HPDE6-E6E7 (cell line): ENCODE measurements at regions not wholly inside any gene's neighbourhood (a gene's known extent, or its start where the extent isn't known, plus 50 kb on each side); places are given as distances from the start of the nearest gene placed in this dataset.

Experiments used
- DNase-seq: peaks from one replicate; pipeline ENCODE4 v3.0.0; 2011; ENCODE audit warnings: missing footprints; ENCODE audit errors: extremely low spot score

GRCh38 chr2:40507432-40507831 lies 55.5 kb upstream of the SLC8A1 start:
- DNase-seq: no peak

- no peak for DNase-seq
Observed at GRCh38 chr2:40510304-40510703, 58.4 kb upstream of the SLC8A1 start.

- DNase-seq: no peak
Observed at GRCh38 chr2:40511661-40512213, 59.8 kb upstream of the SLC8A1 start.

- DNase-seq: no peak
Observed at GRCh38 chr2:40512256-40512655, 60.4 kb upstream of the SLC8A1 start.

GRCh38 chr2:40513201-40513600 lies 61.3 kb upstream of the SLC8A1 start:
- no peak for DNase-seq

- no peak for DNase-seq
Observed at GRCh38 chr2:40516604-40517003, 64.7 kb upstream of the SLC8A1 start.

- DNase-seq: no peak
Observed at GRCh38 chr2:40528564-40528963, 76.7 kb upstream of the SLC8A1 start.

GRCh38 chr2:40531359-40531758 lies 79.5 kb upstream of the SLC8A1 start:
- no peak for DNase-seq

- DNase-seq: no peak
Observed at GRCh38 chr2:40534528-40534927, 82.6 kb upstream of the SLC8A1 start.

- no peak for DNase-seq
Observed at GRCh38 chr2:40535972-40536371, 84.1 kb upstream of the SLC8A1 start.

- DNase-seq: no peak
Observed at GRCh38 chr2:40540026-40540425, 88.1 kb upstream of the SLC8A1 start.

GRCh38 chr2:40543381-40543780 lies 91.5 kb upstream of the SLC8A1 start:
- DNase-seq: no peak

- DNase-seq: no peak
Observed at GRCh38 chr2:40544072-40544471, 92.2 kb upstream of the SLC8A1 start.

GRCh38 chr2:40545645-40546044 lies 93.8 kb upstream of the SLC8A1 start:
- no peak for DNase-seq

GRCh38 chr2:40546439-40547191 lies 94.7 kb upstream of the SLC8A1 start:
- no peak for DNase-seq

GRCh38 chr2:40548521-40548920 lies 96.6 kb upstream of the SLC8A1 start:
- no peak for DNase-seq

- no peak for DNase-seq
Observed at GRCh38 chr2:40550085-40550484, 98.2 kb upstream of the SLC8A1 start.

- no peak for DNase-seq
Observed at GRCh38 chr2:40551081-40551480, 99.2 kb upstream of the SLC8A1 start.

GRCh38 chr2:40554665-40555294 lies 102.9 kb upstream of the SLC8A1 start:
- DNase-seq: peak; percentile 7

- DNase-seq: no peak
Observed at GRCh38 chr2:40556293-40556692, 104.4 kb upstream of the SLC8A1 start.

GRCh38 chr2:40556739-40557138 lies 104.8 kb upstream of the SLC8A1 start:
- DNase-seq: no peak

GRCh38 chr2:40558761-40559160 lies 106.9 kb upstream of the SLC8A1 start:
- DNase-seq: no peak

GRCh38 chr2:40559175-40559574 lies 107.3 kb upstream of the SLC8A1 start:
- DNase-seq: no peak
